ENCODE measurements at regions not wholly inside any gene's neighbourhood (a gene's known extent, or its start where the extent isn't known, plus 50 kb on each side); places are given as distances from the start of the nearest gene placed in this dataset.
"Not testable (repeated sequence)": the region's sequence is repeated elsewhere in the genome, so short reads cannot be mapped to it uniquely, and the experiment has no call there.

DNA sequence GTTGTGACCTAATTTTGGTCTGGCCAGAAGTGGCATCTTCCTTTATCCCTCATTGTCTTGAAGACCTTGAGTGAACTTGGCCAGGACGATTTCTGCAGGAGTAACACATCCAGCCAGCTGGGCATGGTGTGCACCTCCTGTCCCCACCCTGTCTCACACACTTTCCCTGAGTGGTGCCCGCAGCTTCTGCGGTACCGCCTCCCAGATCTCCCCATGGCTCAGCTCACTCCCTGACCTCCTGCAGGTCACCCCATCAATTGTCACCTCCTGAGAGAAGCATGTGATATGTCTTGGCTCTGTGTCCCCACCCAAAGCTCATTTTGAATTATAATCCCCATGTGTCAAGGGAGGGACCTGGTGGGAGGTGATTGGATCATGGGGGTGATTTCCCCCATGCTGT, 50.2 kb upstream of the TP53I11 start:
- no peak for DNase-seq

DNA sequence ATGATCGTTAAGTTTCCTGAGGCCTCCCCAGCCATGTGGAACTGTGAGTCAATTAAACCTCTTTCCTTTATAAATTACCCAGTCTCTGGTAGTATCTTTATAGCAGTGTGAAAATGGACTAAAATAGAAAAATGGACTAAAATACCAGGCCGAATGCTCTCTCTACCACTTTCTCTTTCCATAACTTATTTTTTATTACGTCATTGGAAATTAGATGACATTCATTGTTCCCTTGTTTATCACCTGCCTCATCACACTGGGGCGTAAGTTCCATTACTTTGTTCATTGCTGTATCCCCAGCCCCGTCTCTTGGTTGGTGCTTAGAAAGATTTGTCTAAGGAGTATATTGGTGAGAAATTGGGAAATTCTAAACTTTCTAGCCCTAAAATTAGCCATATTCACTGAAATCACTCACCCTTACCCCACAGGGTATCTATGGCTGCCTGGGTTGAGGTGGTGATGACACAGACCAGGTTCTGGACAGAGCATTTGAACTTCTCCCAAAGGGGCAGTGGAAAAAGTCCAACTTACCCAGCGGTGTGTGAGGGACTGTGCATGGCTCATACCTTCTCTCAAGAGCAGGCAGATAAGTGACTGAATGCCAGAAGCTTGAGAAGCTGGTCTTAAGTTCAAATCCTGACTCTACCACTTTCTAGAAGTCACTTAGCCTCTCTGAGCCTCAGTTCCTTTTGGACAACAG, 50.9 kb upstream of the TP53I11 start:
- DNase-seq: no peak

DNA sequence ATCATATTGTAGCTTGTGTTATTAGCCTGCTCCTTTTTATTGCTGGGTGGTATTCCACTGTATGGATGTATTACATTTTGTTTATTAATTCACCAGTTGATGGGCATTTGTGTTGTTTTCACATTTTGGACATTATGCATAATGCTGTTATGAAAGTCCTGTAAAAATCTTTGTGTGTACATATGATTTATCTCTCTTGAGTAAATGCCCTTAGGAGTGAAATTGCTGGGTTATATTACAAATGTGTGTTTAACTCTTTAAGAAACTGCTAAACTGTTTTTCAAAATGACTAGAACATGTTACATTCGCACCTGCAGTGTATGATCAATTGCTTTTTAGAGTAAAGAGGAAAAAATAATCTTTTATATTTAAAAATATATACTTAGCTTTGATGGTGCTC, 54.4 kb upstream of the TP53I11 start:
- DNase-seq: no peak

- no peak for DNase-seq
These were observed 56.3 kb upstream of the TP53I11 start for GRCh38 chr11:45007011-45007410.

DNA sequence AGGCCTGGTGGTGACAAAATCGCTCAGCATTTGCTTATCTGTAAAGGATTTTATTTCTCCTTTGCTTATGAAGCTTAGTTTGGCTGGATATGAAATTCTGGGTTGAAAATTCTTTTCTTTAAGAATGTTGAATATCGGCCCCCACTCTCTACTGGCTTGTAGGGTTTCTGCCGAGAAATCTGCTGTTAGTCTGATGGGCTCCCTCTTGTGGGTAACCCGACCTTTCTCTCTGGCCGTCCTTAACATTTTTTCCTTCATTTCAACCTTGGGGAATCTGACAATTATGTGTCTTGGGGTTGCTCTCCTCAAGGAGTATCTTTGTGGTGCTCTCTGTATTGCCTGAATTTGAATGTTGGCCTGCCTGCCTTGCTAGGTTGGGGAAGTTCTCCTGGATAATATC, 65.3 kb upstream of the TP53I11 start:
- DNase-seq: not testable (repeated sequence)

GRCh38 chr11:45016446-45016845, 65.8 kb upstream of the TP53I11 start:
- not testable (repeated sequence) for DNase-seq

DNA sequence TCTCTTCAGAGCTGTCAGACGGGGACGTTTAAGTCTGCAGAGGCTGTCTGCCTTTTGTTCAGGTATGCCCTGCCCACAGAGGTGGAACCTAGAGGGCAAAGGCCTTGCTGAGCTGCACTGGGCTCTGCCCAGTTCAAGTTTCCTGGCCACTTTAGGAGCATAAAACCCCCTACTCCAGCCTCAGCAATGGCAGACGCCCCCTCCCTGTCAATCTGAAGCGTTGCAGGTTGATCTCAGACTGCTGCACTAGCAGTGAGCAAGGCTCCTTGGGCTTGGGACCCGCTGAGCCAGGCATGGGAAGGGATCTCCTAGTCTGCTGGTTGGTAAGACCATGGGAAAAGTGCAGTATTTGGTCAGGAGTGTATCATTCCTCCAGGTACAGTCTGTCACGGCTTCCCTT, 66.6 kb upstream of the TP53I11 start:
- no peak for DNase-seq

- DNase-seq: no peak
These were observed 70.3 kb upstream of the TP53I11 start for GRCh38 chr11:45021001-45021400.

- no peak for DNase-seq
These were observed 71.0 kb upstream of the TP53I11 start for GRCh38 chr11:45021692-45022141.

GRCh38 chr11:45022294-45023064, 71.8 kb upstream of the TP53I11 start:
- no peak for DNase-seq

- DNase-seq: no peak
These were observed 72.3 kb upstream of the TP53I11 start for GRCh38 chr11:45023065-45023365.

DNA sequence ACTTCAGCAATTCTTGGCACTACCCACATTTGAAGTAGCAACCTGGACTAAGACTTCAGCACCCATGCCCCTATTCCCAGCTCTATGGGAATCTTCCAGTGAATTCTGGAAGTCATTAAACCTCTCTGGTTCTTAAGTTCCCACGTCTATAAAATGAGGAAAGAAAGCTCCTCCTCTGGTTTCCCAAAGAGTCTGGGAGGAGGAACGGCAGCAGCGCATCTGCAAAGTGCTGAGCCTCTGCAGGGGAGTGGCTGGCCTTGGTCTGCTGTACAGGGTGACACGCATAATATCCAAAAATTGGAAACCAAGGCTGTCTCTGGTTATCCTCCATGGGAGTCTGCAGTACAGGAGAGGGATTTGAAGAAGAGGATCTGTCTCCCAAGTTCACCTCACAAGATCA, 73.6 kb upstream of the TP53I11 start:
- no peak for DNase-seq

- no peak for DNase-seq
These were observed 74.3 kb upstream of the TP53I11 start for GRCh38 chr11:45024846-45025588.

GRCh38 chr11:45025716-45026492, 75.2 kb upstream of the TP53I11 start:
- DNase-seq: no peak

- DNase-seq: no peak
These were observed 76.2 kb upstream of the TP53I11 start for GRCh38 chr11:45026835-45027234.

- no peak for DNase-seq
These were observed 76.6 kb upstream of the TP53I11 start for GRCh38 chr11:45027312-45027711.

DNA sequence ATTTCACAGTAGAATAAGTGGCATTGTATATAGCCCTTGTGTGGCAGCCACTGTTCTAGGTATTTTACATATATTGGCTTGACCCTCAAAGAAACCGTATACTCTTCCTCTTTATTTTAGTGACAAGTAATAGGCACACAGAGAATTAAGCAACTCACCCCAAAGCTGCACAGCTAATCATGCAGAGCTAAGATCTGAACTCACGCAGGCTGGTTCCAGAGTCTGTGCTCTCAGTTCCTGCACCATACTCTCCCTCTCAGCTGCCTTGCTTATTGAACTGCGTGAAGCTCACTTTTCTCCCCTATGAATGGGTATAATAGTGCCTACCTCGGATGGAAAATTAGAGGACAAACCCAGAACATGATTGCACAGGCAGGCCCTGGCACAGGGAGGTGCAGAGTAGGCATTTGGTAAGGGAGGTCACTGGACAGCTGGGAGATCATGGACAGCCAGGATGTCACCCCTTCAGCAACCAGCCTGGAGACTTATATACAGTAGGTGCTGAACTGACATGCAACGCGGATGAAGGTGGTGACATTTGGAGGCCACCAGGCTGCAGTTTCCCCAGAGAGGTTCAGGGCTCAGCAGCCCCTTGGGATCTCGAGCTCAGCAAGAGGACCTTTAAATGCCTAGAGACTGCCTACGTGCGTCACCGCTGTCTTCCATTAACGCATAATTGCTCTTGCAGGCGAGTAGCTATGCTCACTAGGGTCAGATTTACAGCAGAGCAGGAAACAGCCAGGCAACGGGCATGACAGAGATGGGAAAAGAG, 78.4 kb upstream of the TP53I11 start:
- no peak for DNase-seq

- no peak for DNase-seq
These were observed 80.1 kb upstream of the TP53I11 start for GRCh38 chr11:45030778-45031177.

- DNase-seq: no peak
These were observed 81.3 kb upstream of the TP53I11 start for GRCh38 chr11:45031912-45032519.

GRCh38 chr11:45035413-45035812, 84.7 kb upstream of the TP53I11 start:
- no peak for DNase-seq

DNA sequence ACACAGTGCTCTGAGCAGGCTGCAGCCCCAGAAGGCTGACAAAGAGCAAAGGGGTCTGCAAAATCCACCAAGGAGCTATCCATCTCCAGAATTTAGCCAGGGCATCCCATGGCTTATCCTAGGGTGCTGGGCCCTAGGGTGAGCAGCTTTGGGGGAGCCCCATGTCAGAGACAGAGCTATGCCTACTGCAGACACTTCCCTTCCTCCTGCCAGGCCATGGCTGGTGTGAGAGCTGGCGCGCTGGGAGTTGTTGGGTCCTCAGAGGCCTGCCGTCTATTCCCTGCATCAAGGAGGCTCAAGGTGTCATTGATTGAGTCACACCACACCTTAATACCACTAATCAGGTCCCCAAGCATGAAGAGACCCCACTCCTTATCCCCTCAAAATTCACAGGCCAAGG, 85.3 kb upstream of the TP53I11 start:
- DNase-seq: no peak

DNA sequence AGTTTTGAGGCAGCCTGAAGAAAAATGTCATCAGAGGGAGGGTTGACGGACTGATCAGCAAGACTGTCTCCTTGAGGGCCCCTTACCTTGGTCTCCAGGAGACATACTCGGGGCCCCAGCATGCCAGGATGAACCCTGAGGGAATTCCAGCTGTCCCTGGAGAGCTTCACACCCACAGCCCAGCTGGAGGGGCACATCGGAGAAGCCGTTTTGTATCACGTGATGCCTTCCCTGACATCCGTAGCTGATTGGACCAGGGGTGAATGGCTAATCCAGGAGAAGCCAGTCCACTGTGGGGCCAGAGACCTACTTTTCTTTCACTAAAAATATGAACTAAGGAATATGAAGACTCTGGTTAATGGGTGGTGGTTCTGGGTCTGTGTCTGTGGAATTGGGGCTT, 86.0 kb upstream of the TP53I11 start:
- no peak for DNase-seq
